ENCODE measurements at regions not wholly inside any gene's neighbourhood (a gene's known extent, or its start where the extent isn't known, plus 50 kb on each side); places are given as distances from the start of the nearest gene placed in this dataset.

DNA sequence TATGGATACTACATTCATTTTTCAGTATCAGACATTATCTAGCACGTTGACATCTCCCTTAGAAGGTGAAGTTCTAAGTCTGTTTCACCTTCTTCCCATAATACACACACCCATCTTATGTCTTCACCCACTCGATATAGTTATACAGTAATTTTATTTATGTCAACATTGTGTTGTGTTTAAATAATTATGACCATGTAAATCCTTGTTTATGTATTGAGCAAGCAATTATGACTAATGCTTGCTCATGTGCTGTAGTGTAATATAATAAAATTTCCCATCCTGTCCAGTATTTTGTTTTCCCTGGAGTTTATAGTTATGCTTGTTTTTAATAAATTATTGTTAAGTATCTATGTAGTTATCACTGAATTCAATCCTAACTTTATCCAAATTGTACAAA lies 163.2 kb downstream of the MTX2 start:
- no peak overlapping the region for H3K27ac ChIP-seq
- no peak overlapping the region for H3K4me3 ChIP-seq (ENCODE audit: low read depth, low read length)
- no peak for TF ChIP-seq CTCF (IDR thresholded peaks at IDR 0.05; ENCODE audit: low read depth, low read length, missing control alignments)
- in situ Hi-C loops (cut with HindIII; ENCODE audit: low pct_ligation_motif_present, low sequenced_read_pairs) = no loop called here
- DNase-seq = no peak
- no peaks in the 10 kb centered on the region for H3K27me3 ChIP-seq (replicated peaks)
- no peaks in the 10 kb centered on the region for H3K36me3 ChIP-seq (replicated peaks)

GRCh38 chr2:176435729-176436128 lies 166.5 kb downstream of the MTX2 start:
- in situ Hi-C loops (cut with HindIII; ENCODE audit: low pct_ligation_motif_present, low sequenced_read_pairs) = no loop called here
- TF ChIP-seq CTCF (IDR thresholded peaks at IDR 0.05; ENCODE audit: low read depth, low read length, missing control alignments) = no peak
- no peaks in the 10 kb centered on the region for H3K36me3 ChIP-seq (replicated peaks)
- H3K4me3 ChIP-seq (ENCODE audit: low read depth, low read length) = no peak overlapping the region
- no peak overlapping the region for H3K27ac ChIP-seq
- DNase-seq = no peak
- no peaks in the 10 kb centered on the region for H3K27me3 ChIP-seq (replicated peaks)

- no peak for TF ChIP-seq CTCF (IDR thresholded peaks at IDR 0.05; ENCODE audit: low read depth, low read length, missing control alignments)
- H3K4me3 ChIP-seq (ENCODE audit: low read depth, low read length) = no peak overlapping the region
- H3K36me3 ChIP-seq (replicated peaks) = no peaks in the 10 kb centered on the region
- no peak for DNase-seq
- H3K27me3 ChIP-seq (replicated peaks) = no peaks in the 10 kb centered on the region
- H3K27ac ChIP-seq = no peak overlapping the region
- in situ Hi-C loops (cut with HindIII; ENCODE audit: low pct_ligation_motif_present, low sequenced_read_pairs) = no loop called here
Observed at GRCh38 chr2:176443946-176444345, 174.7 kb downstream of the MTX2 start.

- in situ Hi-C loops (cut with HindIII; ENCODE audit: low pct_ligation_motif_present, low sequenced_read_pairs) = no loop called here
- TF ChIP-seq CTCF (IDR thresholded peaks at IDR 0.05; ENCODE audit: low read depth, low read length, missing control alignments) = peak; percentile 50
- Histone ChIP-seq H3K27ac (no peak overlapping the region), H3K36me3 (replicated peaks) (no peaks in the 10 kb centered on the region), H3K4me3 (ENCODE audit: low read depth, low read length) (no peak overlapping the region), H3K27me3 (replicated peaks) (no peaks in the 10 kb centered on the region)
- DNase-seq = peak; percentile 51
Observed at GRCh38 chr2:176445956-176446355, 176.7 kb downstream of the MTX2 start.

DNA sequence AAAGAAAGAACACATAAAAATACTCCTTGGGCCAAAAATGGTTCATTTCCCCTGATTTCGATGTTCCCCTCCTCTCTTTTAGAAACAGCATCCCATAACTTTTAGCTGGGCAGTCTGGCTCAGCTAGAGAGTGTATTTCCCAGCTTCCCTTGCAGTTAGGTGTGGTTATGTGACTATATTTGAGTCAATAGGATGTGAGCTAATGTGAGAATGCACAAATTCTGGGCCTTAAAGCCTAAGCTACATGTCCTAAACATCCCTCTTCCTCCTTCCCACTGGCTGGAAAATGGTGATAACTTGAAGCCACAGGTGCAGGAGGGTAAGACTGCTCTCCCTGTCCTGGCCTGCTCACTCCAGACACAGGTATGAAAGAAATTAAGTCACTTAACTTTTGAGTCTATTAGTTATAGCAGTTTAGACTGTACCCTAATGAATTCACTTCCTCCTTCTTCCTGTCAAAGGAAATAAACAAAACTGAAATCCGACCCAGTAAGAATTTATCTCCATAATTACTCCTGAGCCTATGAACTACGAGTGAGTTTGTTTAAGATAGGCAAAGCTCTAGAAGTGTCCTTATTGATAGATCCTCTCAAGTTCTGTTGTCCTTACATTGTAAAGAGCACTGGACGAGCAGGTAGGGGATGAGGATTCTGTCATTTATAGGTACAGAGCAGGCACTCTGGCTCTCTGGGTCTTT lies 177.6 kb downstream of the MTX2 start:
- H3K27ac ChIP-seq = no peak overlapping the region
- H3K36me3 ChIP-seq (replicated peaks) = no peaks in the 10 kb centered on the region
- in situ Hi-C loops (cut with HindIII; ENCODE audit: low pct_ligation_motif_present, low sequenced_read_pairs) = no loop called here
- DNase-seq = no peak
- no peak overlapping the region for H3K4me3 ChIP-seq (ENCODE audit: low read depth, low read length)
- TF ChIP-seq CTCF (IDR thresholded peaks at IDR 0.05; ENCODE audit: low read depth, low read length, missing control alignments) = no peak
- H3K27me3 ChIP-seq (replicated peaks) = no peaks in the 10 kb centered on the region

DNA sequence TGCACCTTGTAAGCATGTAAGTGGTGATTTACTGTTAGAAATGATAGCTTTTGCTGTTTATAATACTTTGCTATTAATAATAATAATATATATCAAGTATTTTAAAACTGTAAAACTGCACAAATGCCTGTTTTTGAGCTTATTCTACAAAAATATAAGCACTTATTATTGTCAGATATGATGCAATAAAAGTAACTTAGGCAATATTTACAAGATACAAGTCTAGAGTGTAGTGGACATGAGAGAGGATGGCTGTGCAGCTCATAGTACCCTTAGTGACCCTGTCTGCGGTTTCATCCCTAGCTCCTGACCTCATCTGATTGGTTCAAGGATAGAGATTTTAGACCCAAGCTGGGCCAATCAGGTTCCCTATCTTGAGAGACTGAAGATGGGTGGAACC lies 178.4 kb downstream of the MTX2 start:
- no peak overlapping the region for H3K4me3 ChIP-seq (ENCODE audit: low read depth, low read length)
- no peak overlapping the region for H3K27ac ChIP-seq
- no peak for TF ChIP-seq CTCF (IDR thresholded peaks at IDR 0.05; ENCODE audit: low read depth, low read length, missing control alignments)
- H3K36me3 ChIP-seq (replicated peaks) = no peaks in the 10 kb centered on the region
- H3K27me3 ChIP-seq (replicated peaks) = no peaks in the 10 kb centered on the region
- in situ Hi-C loops (cut with HindIII; ENCODE audit: low pct_ligation_motif_present, low sequenced_read_pairs) = no loop called here
- DNase-seq = no peak
